NCI-H2029 treated with DMSO at 0.1 percent for 48 hours (cell line): ENCODE measurements at regions not wholly inside any gene's neighbourhood (a gene's known extent, or its start where the extent isn't known, plus 50 kb on each side); places are given as distances from the start of the nearest gene placed in this dataset.

Source experiments
- DNase-seq: peaks from one replicate; lab custom pipeline; 2025; lab: John Stamatoyannopoulos, UW

GRCh38 chr7:45235905-45236304, 78.3 kb downstream of the RAMP3 start:
- no peak for DNase-seq

- DNase-seq, result no peak
Observed at GRCh38 chr7:45236666-45237065, 79.1 kb downstream of the RAMP3 start.

- no peak for DNase-seq
Observed at GRCh38 chr7:45237788-45238461, 80.3 kb downstream of the RAMP3 start.

- DNase-seq, result no peak
Observed at GRCh38 chr7:45238806-45239205, 81.2 kb downstream of the RAMP3 start.

- DNase-seq, result no peak
Observed at GRCh38 chr7:45239486-45239885, 81.9 kb downstream of the RAMP3 start.

GRCh38 chr7:45240273-45240771, 82.7 kb downstream of the RAMP3 start:
- DNase-seq, result no peak

- DNase-seq, result no peak
Observed at GRCh38 chr7:45240926-45241325, 83.3 kb downstream of the RAMP3 start.

- DNase-seq, result no peak
Observed at GRCh38 chr7:45241339-45242109, 83.9 kb downstream of the RAMP3 start.

GRCh38 chr7:45242261-45242660, 84.7 kb downstream of the RAMP3 start:
- no peak for DNase-seq

- no peak for DNase-seq
Observed at GRCh38 chr7:45242698-45243097, 85.1 kb downstream of the RAMP3 start.

GRCh38 chr7:45244981-45245380, 87.4 kb downstream of the RAMP3 start:
- no peak for DNase-seq

GRCh38 chr7:45246339-45246738, 88.7 kb downstream of the RAMP3 start:
- no peak for DNase-seq

GRCh38 chr7:45252248-45252647, 94.7 kb downstream of the RAMP3 start:
- no peak for DNase-seq

- no peak for DNase-seq
Observed at GRCh38 chr7:45252857-45253256, 95.3 kb downstream of the RAMP3 start.

- no peak for DNase-seq
Observed at GRCh38 chr7:45253368-45253767, 95.8 kb downstream of the RAMP3 start.

GRCh38 chr7:45255187-45255586, 97.6 kb downstream of the RAMP3 start:
- no peak for DNase-seq

GRCh38 chr7:45256309-45256708, 98.7 kb downstream of the RAMP3 start:
- DNase-seq, result no peak

- DNase-seq, result no peak
Observed at GRCh38 chr7:45256775-45257174, 99.2 kb downstream of the RAMP3 start.

- DNase-seq, result no peak
Observed at GRCh38 chr7:45257284-45257683, 99.7 kb downstream of the RAMP3 start.

GRCh38 chr7:45258533-45259226, 101.1 kb downstream of the RAMP3 start:
- no peak for DNase-seq

- no peak for DNase-seq
Observed at GRCh38 chr7:45259227-45259596, 101.6 kb downstream of the RAMP3 start.

- no peak for DNase-seq
Observed at GRCh38 chr7:45259966-45260646, 102.5 kb downstream of the RAMP3 start.
